ENCODE measurements at regions not wholly inside any gene's neighbourhood (a gene's known extent, or its start where the extent isn't known, plus 50 kb on each side); places are given as distances from the start of the nearest gene placed in this dataset.

- TF ChIP-seq POLR2A (IDR thresholded peaks at IDR 0.05; ENCODE audit: extremely low read depth, insufficient read length): no peak
- TF ChIP-seq CTCF (IDR thresholded peaks at IDR 0.05; ENCODE audit: low read depth, low read length): no peak
Measured at GRCh38 chr6:72466471-72466870, 155.4 kb upstream of the KCNQ5 start.

Measured in NB4 (cell line).